Esophagus mucosa (tissue), 1 donor: ENCODE measurements at regions not wholly inside any gene's neighbourhood (a gene's known extent, or its start where the extent isn't known, plus 50 kb on each side); places are given as distances from the start of the nearest gene placed in this dataset.
A peak's percentile ranks its signal among the peaks of the same experiment; 100 is the strongest.

Source experiments
- ATAC-seq: fragments of 200-7000 bp; cut with Tn5 transposase; one replicate; pipeline ENCODE4 v1.9.1; 2020
- donor health status: DM: yes; HTN: yes; CAD: no.

- peak; percentile 30 for ATAC-seq
Observed at GRCh38 chr20:36824142-36824940, 50.8 kb upstream of the DSN1 start.

GRCh38 chr20:36825385-36826104 is 50.4 kb upstream of the TLDC2 start:
- no peak for ATAC-seq
